SH-SY5Y (cell line): ENCODE measurements at regions not wholly inside any gene's neighbourhood (a gene's known extent, or its start where the extent isn't known, plus 50 kb on each side); places are given as distances from the start of the nearest gene placed in this dataset.

Experiments
- GATA2 ChIP-seq: IDR thresholded peaks from 2 replicates; pipeline ENCODE4 v1.6.1; 2011; ENCODE audit warnings: mild to moderate bottlenecking, low read depth, low read length
- GATA3 ChIP-seq: IDR thresholded peaks from 2 replicates; pipeline ENCODE4 v1.6.1; 2011; ENCODE audit warnings: low read depth, mild to moderate bottlenecking, low read length, moderate library complexity

- 0 out of 2 replicates have a peak, but pooled peaks have one; percentile 38 for TF ChIP-seq GATA2
- TF ChIP-seq GATA3 = no peak
Measured at GRCh38 chr3:177611752-177612334, 414.6 kb upstream of the TBL1XR1 start.
